Left kidney (tissue), 1 donor: ENCODE measurements at regions not wholly inside any gene's neighbourhood (a gene's known extent, or its start where the extent isn't known, plus 50 kb on each side); places are given as distances from the start of the nearest gene placed in this dataset.

Experiments
- DNase-seq: peaks from one replicate; pipeline ENCODE4 v3.0.0-alpha.2; 2013

- no peak for DNase-seq
Observed at GRCh38 chr11:39294648-39295047, 2164.8 kb downstream of the LRRC4C start.

DNA sequence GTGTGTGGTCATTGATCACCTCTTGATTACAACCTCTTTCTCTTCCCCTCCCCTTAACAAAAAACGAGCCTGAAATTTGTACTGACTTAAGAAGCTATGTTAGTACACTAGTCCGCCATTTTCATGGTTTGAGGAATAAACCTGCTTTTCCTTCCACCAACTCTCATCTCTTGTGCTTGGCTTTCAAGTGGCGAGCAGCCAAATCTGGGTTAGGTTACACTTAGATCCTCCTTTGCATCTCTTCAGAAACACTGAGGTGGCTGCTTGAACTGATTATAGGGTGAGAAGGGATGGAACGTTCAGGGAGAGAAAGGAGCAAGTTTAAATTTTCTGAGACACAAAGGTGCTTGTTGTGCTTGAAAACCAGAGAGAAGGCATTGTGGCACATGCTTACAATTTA lies 2171.4 kb downstream of the LRRC4C start:
- DNase-seq = no peak

- peak; percentile 31 for DNase-seq
Observed at GRCh38 chr11:39268176-39268690, 2191.2 kb downstream of the LRRC4C start.

GRCh38 chr11:39255648-39256047 lies 2203.8 kb downstream of the LRRC4C start:
- no peak for DNase-seq

DNA sequence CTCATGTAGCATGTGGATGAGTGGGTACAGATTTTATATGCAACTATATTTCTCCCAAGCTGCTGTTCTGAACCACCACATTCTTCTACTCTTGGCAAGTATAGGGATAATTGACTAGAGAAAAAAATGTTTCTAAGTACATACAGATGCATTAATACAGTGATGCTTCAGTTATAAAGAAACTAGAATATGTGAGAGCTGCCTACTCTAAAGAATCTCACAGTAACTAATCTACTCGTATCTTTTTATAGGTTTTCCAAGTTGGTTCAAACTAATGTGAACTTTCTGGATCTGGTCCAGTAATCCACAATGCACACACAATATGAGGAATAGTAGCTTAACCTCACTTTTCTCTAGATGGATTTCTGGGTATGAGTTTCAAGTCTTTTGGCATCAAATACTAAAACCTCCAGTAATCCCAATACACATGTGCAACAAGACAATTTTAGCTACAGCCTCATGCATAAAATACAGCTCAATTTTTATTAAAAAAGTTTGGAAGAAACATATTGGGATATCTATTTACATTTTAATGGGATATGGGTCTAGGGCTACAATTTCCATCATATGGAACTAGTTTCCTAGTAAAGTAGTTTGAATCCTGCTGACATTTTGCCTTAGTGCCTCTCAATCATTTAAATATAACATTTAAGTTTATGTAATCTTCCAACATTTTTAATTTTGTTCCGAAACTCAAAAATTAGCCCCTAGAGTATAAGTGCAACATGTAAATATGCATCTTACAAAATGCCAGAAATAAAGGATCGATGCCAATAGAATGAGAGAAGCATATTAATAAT lies 2209.7 kb downstream of the LRRC4C start:
- no peak for DNase-seq

GRCh38 chr11:39247570-39248137 lies 2211.8 kb downstream of the LRRC4C start:
- no peak for DNase-seq

- DNase-seq = no peak
Observed at GRCh38 chr11:39239553-39239952, 2219.9 kb downstream of the LRRC4C start.

DNA sequence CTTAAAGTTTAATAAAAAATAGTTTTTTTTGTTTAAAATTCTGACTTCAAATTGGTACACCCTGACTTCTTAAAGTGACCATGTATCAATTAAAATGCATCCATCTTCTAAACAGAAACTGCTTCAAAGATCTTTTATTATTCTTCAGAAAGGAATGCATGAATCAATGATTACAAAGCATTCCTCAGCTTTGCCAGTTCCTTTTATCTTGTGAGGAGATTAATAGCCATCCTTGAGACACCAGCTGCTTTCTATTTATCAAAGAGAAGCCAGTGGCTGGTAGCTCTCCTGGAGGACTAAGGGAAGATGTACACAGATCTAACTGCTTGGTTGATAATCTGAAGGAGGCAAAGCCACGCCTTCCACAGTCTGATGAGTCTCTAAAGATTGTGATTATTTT lies 2222.5 kb downstream of the LRRC4C start:
- DNase-seq = no peak

GRCh38 chr11:39221550-39222138 lies 2237.8 kb downstream of the LRRC4C start:
- DNase-seq = no peak

- DNase-seq = no peak
Observed at GRCh38 chr11:39220501-39221230, 2238.8 kb downstream of the LRRC4C start.

DNA sequence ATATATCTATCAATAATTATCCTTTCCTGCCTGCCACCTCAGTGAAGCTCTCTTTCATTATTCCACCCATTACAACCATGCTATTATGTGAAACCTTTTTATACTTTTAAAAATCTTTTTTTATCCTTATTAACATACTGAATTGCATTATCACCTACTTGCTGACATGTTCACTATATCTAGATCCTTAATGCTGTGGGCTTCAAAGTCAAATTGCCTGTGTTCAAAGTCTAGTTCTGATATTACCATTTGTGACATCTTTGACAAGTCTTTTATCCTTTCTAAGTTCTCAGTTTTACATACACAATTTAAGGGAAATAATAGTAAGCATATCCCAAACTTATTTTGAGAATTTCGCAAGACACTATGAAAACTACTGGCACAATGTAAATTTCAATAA lies 2239.4 kb downstream of the LRRC4C start:
- DNase-seq = no peak

GRCh38 chr11:39209981-39210380 lies 2249.5 kb downstream of the LRRC4C start:
- DNase-seq = no peak

DNA sequence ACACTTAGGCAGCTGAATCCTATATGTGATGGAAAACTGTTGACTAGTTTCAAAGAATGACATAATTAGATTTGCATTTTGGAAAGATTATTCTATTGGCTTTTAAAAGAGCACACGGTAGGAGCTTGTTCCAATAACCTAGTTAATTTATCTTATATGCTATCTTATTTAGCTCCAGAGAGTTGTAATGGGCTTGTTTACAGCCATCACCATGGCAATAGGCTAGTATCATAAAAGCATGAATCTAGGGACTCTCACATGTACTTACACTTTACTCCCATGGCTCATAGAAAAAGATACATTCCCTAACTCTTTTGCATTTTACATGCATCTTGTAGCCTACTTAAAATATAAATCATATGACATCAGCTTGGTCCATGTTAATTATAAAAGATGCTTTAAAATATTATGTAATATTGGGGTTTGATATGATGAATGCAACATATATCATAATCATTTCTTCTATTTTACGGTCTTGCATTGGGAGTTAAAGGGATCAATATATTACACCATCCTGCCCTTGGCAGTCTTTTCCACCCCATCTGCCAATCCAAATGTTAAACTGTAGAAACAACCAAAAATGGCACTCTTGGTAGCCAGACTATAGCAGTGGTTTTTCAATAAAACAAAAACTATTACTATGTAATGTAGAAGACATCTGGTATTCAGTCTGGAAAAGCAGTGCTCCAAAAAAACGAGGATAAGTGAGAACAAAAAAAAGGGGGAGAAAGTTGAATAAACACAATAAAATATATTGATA lies 2254.0 kb downstream of the LRRC4C start:
- DNase-seq = no peak

- DNase-seq = no peak
Observed at GRCh38 chr11:39192671-39193070, 2266.8 kb downstream of the LRRC4C start.

DNA sequence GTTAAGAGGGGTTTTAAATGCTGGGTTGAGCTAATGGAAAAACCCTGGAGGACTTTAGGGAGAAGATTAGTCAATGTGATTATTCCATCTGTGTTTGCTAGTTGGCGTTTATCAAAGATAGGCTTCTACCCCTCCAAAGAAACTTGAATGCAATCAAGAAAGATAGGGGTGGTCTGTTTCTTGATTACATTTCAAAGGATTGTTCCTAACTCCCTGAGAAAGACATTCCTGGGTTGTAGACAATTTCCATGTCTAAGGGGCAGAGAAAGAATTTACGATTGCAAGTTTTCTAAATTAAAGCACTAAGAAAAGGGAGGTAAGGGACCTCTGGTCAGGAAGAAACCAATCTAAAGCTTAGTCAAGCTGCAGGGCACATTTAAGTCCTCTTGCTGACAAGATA lies 2268.7 kb downstream of the LRRC4C start:
- no peak for DNase-seq

DNA sequence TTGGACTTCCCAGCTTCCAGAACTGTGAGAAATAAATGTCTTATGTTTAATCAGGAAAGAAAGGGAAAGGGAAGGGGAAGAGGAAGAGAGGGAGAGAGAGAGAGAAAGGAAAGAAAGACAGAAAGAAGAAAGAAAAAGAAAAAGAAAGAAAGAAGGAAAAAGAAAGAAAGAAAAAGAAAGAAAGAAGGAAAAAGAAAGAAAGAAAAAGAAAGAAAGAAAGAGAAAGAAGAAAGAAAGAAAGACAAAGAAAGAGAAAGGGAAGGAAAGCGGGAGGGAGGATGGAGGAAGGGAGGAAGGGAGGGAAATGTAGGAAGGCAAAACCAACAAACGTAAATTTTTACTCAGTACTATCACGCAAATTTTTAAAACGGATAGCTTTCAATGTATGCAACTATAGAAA lies 2281.8 kb downstream of the LRRC4C start:
- DNase-seq = no peak

GRCh38 chr11:39174965-39175364 lies 2284.5 kb downstream of the LRRC4C start:
- no peak for DNase-seq

- no peak for DNase-seq
Observed at GRCh38 chr11:39174196-39174595, 2285.3 kb downstream of the LRRC4C start.

DNA sequence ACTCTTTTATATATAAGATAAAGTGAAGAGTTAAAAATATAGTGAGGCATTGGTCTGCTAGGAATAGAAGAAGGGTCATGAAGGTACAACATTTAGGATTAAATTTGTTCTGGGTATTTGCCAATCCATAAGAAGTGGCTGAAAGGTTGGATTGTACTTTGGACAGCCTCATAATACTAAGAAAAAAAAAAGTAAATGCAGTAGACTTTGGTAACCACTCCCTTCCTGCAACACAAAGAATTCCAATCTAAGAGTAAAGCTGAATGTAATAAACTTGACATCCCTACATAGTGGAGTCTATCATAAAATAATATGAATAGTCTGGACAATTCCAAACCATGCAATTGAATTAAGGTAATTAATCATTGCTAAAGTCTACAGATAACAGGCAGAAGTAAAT lies 2294.4 kb downstream of the LRRC4C start:
- DNase-seq = no peak

GRCh38 chr11:39149214-39149613 lies 2310.2 kb downstream of the LRRC4C start:
- no peak for DNase-seq

GRCh38 chr11:39145346-39145745 lies 2314.1 kb downstream of the LRRC4C start:
- no peak for DNase-seq
